ENCODE measurements at regions not wholly inside any gene's neighbourhood (a gene's known extent, or its start where the extent isn't known, plus 50 kb on each side); places are given as distances from the start of the nearest gene placed in this dataset.

- no peak for DNase-seq
These were observed 63.2 kb upstream of the NABP1 start for GRCh38 chr2:191614759-191615158.

- DNase-seq = no peak
These were observed 62.3 kb upstream of the NABP1 start for GRCh38 chr2:191615596-191615995.

GRCh38 chr2:191617575-191617974, 60.4 kb upstream of the NABP1 start:
- no peak for DNase-seq

- no peak for DNase-seq
These were observed 59.7 kb upstream of the NABP1 start for GRCh38 chr2:191618046-191618780.

DNA sequence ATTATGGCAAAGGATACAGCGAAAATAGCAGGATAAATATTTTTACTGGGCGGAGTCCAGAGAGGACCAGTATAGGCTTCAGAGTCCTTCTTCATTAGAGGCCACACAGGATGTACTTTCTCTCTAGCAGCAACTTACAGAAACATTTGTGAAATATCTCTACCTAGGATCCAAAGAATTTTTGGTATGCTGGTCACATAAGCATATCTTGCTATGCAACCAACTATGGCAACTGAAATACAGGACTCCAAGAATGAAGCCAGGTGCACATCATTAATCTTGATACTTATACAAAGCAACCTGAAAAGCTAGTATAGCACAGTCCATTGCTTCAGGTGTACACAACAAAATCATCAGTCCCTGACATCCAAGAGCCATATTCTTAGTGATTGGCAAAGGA, 59.1 kb upstream of the NABP1 start:
- peak; percentile 41 for DNase-seq

DNA sequence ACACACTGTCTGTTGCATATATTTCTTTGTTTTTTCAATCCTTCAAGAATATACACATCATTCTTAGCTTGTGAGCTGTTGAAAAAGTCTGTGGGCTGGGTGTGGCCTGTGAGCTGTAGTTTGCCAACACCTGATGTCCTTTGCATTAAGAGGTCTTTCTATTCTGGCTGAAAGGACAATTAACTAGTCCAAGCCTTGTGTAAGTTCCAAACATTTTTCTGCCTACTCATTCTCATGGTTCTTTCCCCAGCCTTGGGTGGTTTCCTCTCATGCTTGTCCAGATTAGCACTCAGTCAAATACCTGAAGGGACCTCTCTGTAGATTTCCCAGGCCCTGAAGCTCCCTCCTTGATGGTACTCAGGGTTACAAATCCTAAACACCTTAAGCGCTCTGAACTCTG, 57.8 kb upstream of the NABP1 start:
- DNase-seq = peak; percentile 59

- DNase-seq = no peak
These were observed 55.3 kb upstream of the NABP1 start for GRCh38 chr2:191622374-191623320.

DNA sequence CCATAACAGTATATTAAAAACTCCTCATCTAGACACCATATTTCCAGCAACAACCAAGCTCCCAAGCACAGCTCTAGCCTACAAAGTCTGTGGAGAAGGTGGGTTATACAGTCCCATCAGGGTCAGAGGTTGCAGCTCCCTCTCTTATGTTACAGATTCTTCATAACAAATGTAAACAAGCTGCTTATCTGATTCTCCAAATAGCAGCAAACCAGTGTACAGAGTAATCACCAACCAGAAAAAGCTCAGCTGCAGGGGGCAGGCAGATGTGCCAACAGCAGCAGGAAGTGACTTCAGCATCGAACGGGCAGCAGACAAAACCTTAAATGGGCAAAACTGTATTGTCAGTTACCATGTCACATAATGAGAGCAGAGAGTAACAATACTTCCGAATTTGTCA, 52.9 kb upstream of the NABP1 start:
- DNase-seq = no peak

DNA sequence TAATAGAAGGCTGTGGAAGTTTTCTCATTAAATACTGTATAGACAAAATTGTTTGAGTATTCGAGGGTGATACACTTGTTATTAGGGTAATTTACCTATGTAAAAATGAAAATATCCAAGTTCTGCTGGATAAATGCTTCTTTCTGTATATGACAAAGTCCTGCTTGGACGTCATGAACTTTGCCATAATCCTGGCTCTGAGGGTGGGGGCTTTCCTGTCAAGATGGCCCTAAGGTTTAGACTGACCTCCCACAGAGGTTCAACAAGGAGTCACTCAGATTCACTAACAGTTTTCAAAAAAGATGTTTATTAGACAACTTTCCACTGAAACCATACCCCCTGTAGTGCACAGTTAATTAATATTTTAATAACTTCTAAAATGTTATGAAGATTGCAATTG, 52.5 kb upstream of the NABP1 start:
- no peak for DNase-seq

DNA sequence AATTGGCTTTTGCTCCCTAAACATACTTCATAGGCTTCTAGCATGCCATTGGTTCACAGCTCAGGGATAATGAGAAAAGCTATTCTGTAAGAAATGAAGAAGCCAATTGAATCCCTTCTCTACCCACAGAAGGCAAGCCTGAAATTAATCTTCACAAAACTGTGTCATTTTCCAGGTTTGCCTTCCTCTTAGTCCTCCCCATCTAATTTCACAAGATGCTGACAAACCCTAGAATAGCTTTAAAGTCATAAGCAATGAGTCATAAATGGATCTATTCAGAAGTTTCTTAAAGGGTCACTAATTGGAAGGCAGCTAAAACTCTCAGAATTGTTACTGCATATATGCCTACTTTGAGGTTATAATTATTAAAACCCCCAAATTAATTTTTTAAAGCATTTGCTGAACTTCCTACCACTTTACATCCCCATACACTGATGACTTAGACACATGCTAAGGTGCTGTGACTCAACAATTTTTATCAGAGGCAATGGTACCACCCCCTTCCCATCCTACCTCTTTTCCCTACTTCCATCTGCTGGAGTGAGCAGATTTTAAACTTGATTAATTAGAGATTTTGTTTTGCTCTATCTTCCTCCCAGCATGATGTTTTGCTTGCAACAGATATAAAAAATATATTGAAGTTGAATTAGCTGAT, 51.3 kb upstream of the NABP1 start:
- peak; percentile 80 for DNase-seq

DNA sequence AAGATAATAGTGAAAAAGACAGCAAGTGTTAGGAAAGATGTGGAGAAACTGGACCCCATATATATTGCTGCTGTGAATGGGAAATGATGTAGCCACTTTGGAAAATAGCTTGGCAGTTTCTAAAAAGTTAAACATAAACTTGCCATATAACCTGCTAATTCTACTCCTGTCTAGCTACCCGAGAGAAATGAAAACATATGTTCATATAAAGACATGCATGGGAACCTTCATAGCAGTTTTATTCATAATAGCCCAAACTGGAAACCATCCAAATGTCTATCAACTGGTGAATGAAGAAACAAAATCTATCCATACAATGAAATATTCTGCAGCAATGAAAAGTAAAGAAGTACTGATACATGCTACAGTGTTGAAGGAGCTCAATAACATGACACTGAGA, 50.4 kb upstream of the NABP1 start:
- DNase-seq = no peak
